ENCODE measurements at regions not wholly inside any gene's neighbourhood (a gene's known extent, or its start where the extent isn't known, plus 50 kb on each side); places are given as distances from the start of the nearest gene placed in this dataset.

- no peak overlapping the region for H3K4me3 ChIP-seq (ENCODE audit: low read depth, low read length)
- TF ChIP-seq CTCF (IDR thresholded peaks at IDR 0.05; ENCODE audit: low read depth, low read length): no peak
Measured at GRCh38 chr13:29991343-29991742, 140.9 kb upstream of the UBL3 start.

- no peak for TF ChIP-seq CTCF (IDR thresholded peaks at IDR 0.05; ENCODE audit: low read depth, low read length)
- H3K4me3 ChIP-seq (ENCODE audit: low read depth, low read length): no peak overlapping the region
Measured at GRCh38 chr13:29987340-29987739, 136.9 kb upstream of the UBL3 start.

GRCh38 chr13:29980339-29980738 is 129.9 kb upstream of the UBL3 start:
- H3K4me3 ChIP-seq (ENCODE audit: low read depth, low read length): no peak overlapping the region
- no peak for TF ChIP-seq CTCF (IDR thresholded peaks at IDR 0.05; ENCODE audit: low read depth, low read length)

GRCh38 chr13:29978211-29978610 is 127.8 kb upstream of the UBL3 start:
- no peak for TF ChIP-seq CTCF (IDR thresholded peaks at IDR 0.05; ENCODE audit: low read depth, low read length)
- no peak overlapping the region for H3K4me3 ChIP-seq (ENCODE audit: low read depth, low read length)

GRCh38 chr13:29977476-29978120 is 127.2 kb upstream of the UBL3 start:
- H3K4me3 ChIP-seq (ENCODE audit: low read depth, low read length): no peak overlapping the region
- no peak for TF ChIP-seq CTCF (IDR thresholded peaks at IDR 0.05; ENCODE audit: low read depth, low read length)

- no peak overlapping the region for H3K4me3 ChIP-seq (ENCODE audit: low read depth, low read length)
- TF ChIP-seq CTCF (IDR thresholded peaks at IDR 0.05; ENCODE audit: low read depth, low read length): no peak
Measured at GRCh38 chr13:29976535-29976934, 126.1 kb upstream of the UBL3 start.

- no peak for TF ChIP-seq CTCF (IDR thresholded peaks at IDR 0.05; ENCODE audit: low read depth, low read length)
- no peak overlapping the region for H3K4me3 ChIP-seq (ENCODE audit: low read depth, low read length)
Measured at GRCh38 chr13:29975283-29975682, 124.9 kb upstream of the UBL3 start.
